ENCODE measurements at regions not wholly inside any gene's neighbourhood (a gene's known extent, or its start where the extent isn't known, plus 50 kb on each side); places are given as distances from the start of the nearest gene placed in this dataset.

- no peak for DNase-seq (ENCODE audit: extremely low read depth, insufficient read length)
- H3K4me3 ChIP-seq (replicated peaks; ENCODE audit: low read depth, low read length), result no peak overlapping the region
- TF ChIP-seq CTCF (IDR thresholded peaks at IDR 0.05; ENCODE audit: insufficient read depth, low read length, poor library complexity, severe bottlenecking), result no peak
- H3K27me3 ChIP-seq (replicated peaks; ENCODE audit: control insufficient read depth, insufficient read depth, low read length), result no peaks in the 10 kb centered on the region
- H3K36me3 ChIP-seq (ENCODE audit: control insufficient read depth, insufficient read depth, low read length), result no peaks in the 10 kb centered on the region
These were observed 200.8 kb downstream of the TFCP2L1 start for GRCh38 chr2:121084130-121084680.

- no peak for TF ChIP-seq CTCF (IDR thresholded peaks at IDR 0.05; ENCODE audit: insufficient read depth, low read length, poor library complexity, severe bottlenecking)
- Histone ChIP-seq H3K4me3 (replicated peaks; ENCODE audit: low read depth, low read length) (no peak overlapping the region), H3K36me3 (ENCODE audit: control insufficient read depth, insufficient read depth, low read length) (no peaks in the 10 kb centered on the region), H3K27me3 (replicated peaks; ENCODE audit: control insufficient read depth, insufficient read depth, low read length) (no peaks in the 10 kb centered on the region)
- no peak for DNase-seq (ENCODE audit: extremely low read depth, insufficient read length)
These were observed 199.2 kb downstream of the TFCP2L1 start for GRCh38 chr2:121085801-121086200.

GRCh38 chr2:121086450-121086849 lies 198.6 kb downstream of the TFCP2L1 start:
- TF ChIP-seq CTCF (IDR thresholded peaks at IDR 0.05; ENCODE audit: insufficient read depth, low read length, poor library complexity, severe bottlenecking), result no peak
- Histone ChIP-seq H3K27me3 (replicated peaks; ENCODE audit: control insufficient read depth, insufficient read depth, low read length) (no peaks in the 10 kb centered on the region), H3K36me3 (ENCODE audit: control insufficient read depth, insufficient read depth, low read length) (no peaks in the 10 kb centered on the region), H3K4me3 (replicated peaks; ENCODE audit: low read depth, low read length) (no peak overlapping the region)
- no peak for DNase-seq (ENCODE audit: extremely low read depth, insufficient read length)

GRCh38 chr2:121087117-121087516 lies 197.9 kb downstream of the TFCP2L1 start:
- Histone ChIP-seq H3K36me3 (ENCODE audit: control insufficient read depth, insufficient read depth, low read length) (no peaks in the 10 kb centered on the region), H3K27me3 (replicated peaks; ENCODE audit: control insufficient read depth, insufficient read depth, low read length) (no peaks in the 10 kb centered on the region), H3K4me3 (replicated peaks; ENCODE audit: low read depth, low read length) (no peak overlapping the region)
- no peak for TF ChIP-seq CTCF (IDR thresholded peaks at IDR 0.05; ENCODE audit: insufficient read depth, low read length, poor library complexity, severe bottlenecking)
- no peak for DNase-seq (ENCODE audit: extremely low read depth, insufficient read length)

- Histone ChIP-seq H3K27me3 (replicated peaks; ENCODE audit: control insufficient read depth, insufficient read depth, low read length) (no peaks in the 10 kb centered on the region), H3K4me3 (replicated peaks; ENCODE audit: low read depth, low read length) (no peak overlapping the region), H3K36me3 (ENCODE audit: control insufficient read depth, insufficient read depth, low read length) (no peaks in the 10 kb centered on the region)
- no peak for TF ChIP-seq CTCF (IDR thresholded peaks at IDR 0.05; ENCODE audit: insufficient read depth, low read length, poor library complexity, severe bottlenecking)
- no peak for DNase-seq (ENCODE audit: extremely low read depth, insufficient read length)
These were observed 196.5 kb downstream of the TFCP2L1 start for GRCh38 chr2:121088251-121089165.

Measured in GM06990 (cell line).